ENCODE measurements at regions not wholly inside any gene's neighbourhood (a gene's known extent, or its start where the extent isn't known, plus 50 kb on each side); places are given as distances from the start of the nearest gene placed in this dataset.

GRCh38 chr18:37852464-37852863 lies 286.9 kb upstream of the CELF4 start:
- no peaks in the 10 kb centered on the region for H3K36me3 ChIP-seq

DNA sequence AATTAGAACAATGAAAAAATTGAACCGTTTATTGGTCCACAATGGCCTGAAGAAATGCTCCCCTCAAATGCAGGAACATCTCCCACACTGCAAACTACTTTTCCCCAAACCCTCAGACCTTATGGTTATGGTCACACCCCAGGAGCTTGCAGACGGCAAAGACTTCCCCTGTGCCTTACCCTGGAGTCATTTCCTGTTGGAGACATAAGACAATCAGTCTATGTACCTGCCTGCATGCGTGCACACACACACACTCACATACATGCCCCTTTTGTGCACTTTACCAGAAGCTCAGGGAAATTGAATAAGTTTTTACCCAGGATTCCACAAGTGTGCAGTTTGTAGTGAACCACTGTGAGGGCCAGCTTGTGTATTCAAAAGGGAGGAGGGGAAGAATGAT lies 281.9 kb upstream of the CELF4 start:
- WGBS, 2 donors (ENCODE audit: low coverage in 1 of 2), result 72 to 79% methylated on average over 2 to 3 of the region's 3 CpGs
- no peaks in the 10 kb centered on the region for H3K4me1 ChIP-seq
- in situ Hi-C loops (cut with MboI; ENCODE audit: low pct_ligation_motif_present in 1 of 4, low pct_unique_long_range_greater_than_20kb in 1 of 4, low sequenced_read_pairs in 3 of 4) (loop anchor here in 1 of 4 donors (25.0 kb wide), 1 partner anchor 90 kb away; no protein-coding TSS in a partner anchor), intact Hi-C loops (cut with DNase I; ENCODE audit: low total_unique reads) (no loop called here)
- H3K27ac ChIP-seq, result no peak overlapping the region
- no peaks in the 10 kb centered on the region for H3K36me3 ChIP-seq
- no peak overlapping the region for H3K4me3 ChIP-seq
- no peak for DNase-seq
- TF ChIP-seq, protein P1, sequence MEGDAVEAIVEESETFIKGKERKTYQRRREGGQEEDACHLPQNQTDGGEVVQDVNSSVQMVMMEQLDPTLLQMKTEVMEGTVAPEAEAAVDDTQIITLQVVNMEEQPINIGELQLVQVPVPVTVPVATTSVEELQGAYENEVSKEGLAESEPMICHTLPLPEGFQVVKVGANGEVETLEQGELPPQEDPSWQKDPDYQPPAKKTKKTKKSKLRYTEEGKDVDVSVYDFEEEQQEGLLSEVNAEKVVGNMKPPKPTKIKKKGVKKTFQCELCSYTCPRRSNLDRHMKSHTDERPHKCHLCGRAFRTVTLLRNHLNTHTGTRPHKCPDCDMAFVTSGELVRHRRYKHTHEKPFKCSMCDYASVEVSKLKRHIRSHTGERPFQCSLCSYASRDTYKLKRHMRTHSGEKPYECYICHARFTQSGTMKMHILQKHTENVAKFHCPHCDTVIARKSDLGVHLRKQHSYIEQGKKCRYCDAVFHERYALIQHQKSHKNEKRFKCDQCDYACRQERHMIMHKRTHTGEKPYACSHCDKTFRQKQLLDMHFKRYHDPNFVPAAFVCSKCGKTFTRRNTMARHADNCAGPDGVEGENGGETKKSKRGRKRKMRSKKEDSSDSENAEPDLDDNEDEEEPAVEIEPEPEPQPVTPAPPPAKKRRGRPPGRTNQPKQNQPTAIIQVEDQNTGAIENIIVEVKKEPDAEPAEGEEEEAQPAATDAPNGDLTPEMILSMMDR (IDR thresholded peaks at IDR 0.05), result no peak
- TF ChIP-seq POLR2A (IDR thresholded peaks at IDR 0.05), result no peak
- no peaks in the 10 kb centered on the region for H3K9me3 ChIP-seq
- H3K27me3 ChIP-seq, result no peaks in the 10 kb centered on the region

More at GRCh38 chr18:37852464-37852863, 286.9 kb upstream of the CELF4 start:
- intact Hi-C loops (cut with DNase I; ENCODE audit: low total_unique reads) (no loop called here), in situ Hi-C loops (cut with MboI; ENCODE audit: low pct_ligation_motif_present in 1 of 4, low pct_unique_long_range_greater_than_20kb in 1 of 4, low sequenced_read_pairs in 3 of 4) (no loop called here)
- H3K4me1 ChIP-seq, result no peaks in the 10 kb centered on the region
- no peaks in the 10 kb centered on the region for H3K27me3 ChIP-seq
- H3K9me3 ChIP-seq, result no peaks in the 10 kb centered on the region
- no peak overlapping the region for H3K4me3 ChIP-seq
- no peak for TF ChIP-seq POLR2A (IDR thresholded peaks at IDR 0.05)
- no peak overlapping the region for H3K27ac ChIP-seq
- 74 to 80% methylated on average over 2 to 4 of the region's 4 CpGs for WGBS, 2 donors (ENCODE audit: low coverage in 1 of 2)
- no peak for DNase-seq

GRCh38 chr18:37846996-37847395 lies 281.4 kb upstream of the CELF4 start:
- Histone ChIP-seq H3K27me3 (no peaks in the 10 kb centered on the region), H3K36me3 (no peaks in the 10 kb centered on the region), H3K9me3 (no peaks in the 10 kb centered on the region), H3K4me3 (no peak overlapping the region), H3K27ac (no peak overlapping the region), H3K4me1 (no peaks in the 10 kb centered on the region)
- intact Hi-C loops (cut with DNase I; ENCODE audit: low total_unique reads) (no loop called here), in situ Hi-C loops (cut with MboI; ENCODE audit: low pct_ligation_motif_present in 1 of 4, low pct_unique_long_range_greater_than_20kb in 1 of 4, low sequenced_read_pairs in 3 of 4) (loop anchor here in 1 of 4 donors (25.0 kb wide), 1 partner anchor 90 kb away; no protein-coding TSS in a partner anchor)
- TF ChIP-seq EP300 (IDR thresholded peaks at IDR 0.05; ENCODE audit: low read depth) (no peak), POLR2AphosphoS5 (IDR thresholded peaks at IDR 0.05) (no peak), POLR2A (IDR thresholded peaks at IDR 0.05) (no peak)
- TF ChIP-seq, protein P1 (IDR thresholded peaks at IDR 0.05), result no peak
- WGBS, 2 donors (ENCODE audit: low coverage in 1 of 2), result 42 to 63% methylated on average over 3 of the region's 3 CpGs
- DNase-seq, result no peak

DNA sequence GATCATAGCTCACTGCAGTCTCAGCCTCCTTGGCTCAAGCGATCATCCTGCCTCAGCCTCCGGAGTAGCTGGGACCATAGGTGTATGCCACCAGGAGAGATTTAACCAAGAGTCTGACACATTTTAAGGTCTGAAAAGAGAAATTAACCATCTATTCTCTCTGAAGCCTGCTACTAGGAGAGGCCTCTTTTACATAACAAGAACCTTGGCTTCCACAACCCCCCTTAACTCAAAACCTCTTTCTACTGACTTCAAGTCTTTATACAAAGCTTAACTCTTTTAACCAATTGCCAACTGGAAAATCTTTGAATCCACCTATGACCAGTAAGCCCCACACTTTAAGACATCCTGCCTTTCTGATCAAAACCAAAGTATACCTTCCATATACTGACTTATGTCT lies 279.9 kb upstream of the CELF4 start:
- H3K27ac ChIP-seq, result no peak overlapping the region

More for the DNA sequence above, 279.9 kb upstream of the CELF4 start:
- 33% methylated on average over 2 of the region's 2 CpGs; no CpG with 5 or more reads in 1 of the 2 donors for WGBS, 2 donors (ENCODE audit: low coverage in 1 of 2)
- intact Hi-C loops (cut with DNase I; ENCODE audit: low total_unique reads) (no loop called here), in situ Hi-C loops (cut with MboI; ENCODE audit: low pct_ligation_motif_present in 1 of 4, low pct_unique_long_range_greater_than_20kb in 1 of 4, low sequenced_read_pairs in 3 of 4) (loop anchor here in 1 of 4 donors (25.0 kb wide), 1 partner anchor 92 kb away; no protein-coding TSS in a partner anchor)
- H3K36me3 ChIP-seq, result no peaks in the 10 kb centered on the region
- no peaks in the 10 kb centered on the region for H3K4me1 ChIP-seq
- no peaks in the 10 kb centered on the region for H3K9me3 ChIP-seq
- H3K27me3 ChIP-seq, result no peaks in the 10 kb centered on the region
- DNase-seq, result no peak
- TF ChIP-seq, protein P1 (IDR thresholded peaks at IDR 0.05), result no peak
- TF ChIP-seq EP300 (IDR thresholded peaks at IDR 0.05; ENCODE audit: low read depth) (no peak), POLR2AphosphoS5 (IDR thresholded peaks at IDR 0.05) (no peak), POLR2A (IDR thresholded peaks at IDR 0.05) (no peak)
- no peak overlapping the region for H3K4me3 ChIP-seq
